Liver (tissue), 8 donors: ENCODE measurements at regions not wholly inside any gene's neighbourhood (a gene's known extent, or its start where the extent isn't known, plus 50 kb on each side); places are given as distances from the start of the nearest gene placed in this dataset.

Source experiments
- DNase-seq: peaks from one replicate; pipeline ENCODE4 v3.0.0-alpha.2; 2017; ENCODE audit warnings: low spot score
- H3K27ac ChIP-seq, 2 donors: one replicate each; pipeline ENCODE4 v1.7.0; 2013; ENCODE audit warnings: inconsistent platforms in 2 of 2, low read length in 2 of 2, control low read depth in 1 of 2, low read depth in 1 of 2, mild to moderate bottlenecking in 1 of 2
- H3K27me3 ChIP-seq, 4 donors: one replicate each; pipeline versions ENCODE4 v1.6.1 to v1.7.0; 2013; ENCODE audit warnings: low read length in 3 of 4, inconsistent platforms in 1 of 4, mild to moderate bottlenecking in 1 of 4, moderate library complexity in 1 of 4; ENCODE audit not compliant: control insufficient read depth in 4 of 4, insufficient read depth in 4 of 4
- H3K36me3 ChIP-seq, 4 donors: one replicate each; pipeline versions ENCODE4 v1.6.1 to v1.7.0; 2013; ENCODE audit warnings: low read length in 3 of 4, mild to moderate bottlenecking in 3 of 4, low read depth in 1 of 4, moderate library complexity in 1 of 4; ENCODE audit not compliant: control insufficient read depth in 4 of 4, insufficient read depth in 3 of 4
- H3K4me1 ChIP-seq, 4 donors: one replicate each; pipeline versions ENCODE4 v1.6.1 to v1.7.0; 2013; ENCODE audit warnings: low read length in 3 of 4, mild to moderate bottlenecking in 3 of 4, moderate library complexity in 1 of 4; ENCODE audit not compliant: control insufficient read depth in 4 of 4, insufficient read depth in 4 of 4
- H3K4me3 ChIP-seq, 3 donors: one replicate each; pipeline versions ENCODE4 v1.6.1 to v1.7.0; 2013; ENCODE audit warnings: low read length in 3 of 3, control low read depth in 1 of 3, low read depth in 1 of 3, mild to moderate bottlenecking in 1 of 3
- H3K9ac ChIP-seq, 2 donors: one replicate each; pipeline ENCODE4 v1.7.0; 2013; ENCODE audit warnings: low read length in 2 of 2, mild to moderate bottlenecking in 2 of 2, moderate library complexity in 2 of 2, control low read depth in 1 of 2, low read depth in 1 of 2
- H3K9me3 ChIP-seq, 4 donors: one replicate each; pipeline versions ENCODE4 v1.6.1 to v1.7.0; 2013; ENCODE audit warnings: low read length in 3 of 4; ENCODE audit not compliant: control insufficient read depth in 4 of 4
- ATF3 ChIP-seq: IDR thresholded peaks from 2 replicates; pipeline ENCODE4 v1.6.1; 2016; ENCODE audit warnings: antibody characterized with exemption
- EGR1 ChIP-seq, 2 donors: IDR thresholded peaks; 2 replicates each; pipeline ENCODE4 v1.6.1; 2016 to 2018; ENCODE audit warnings: antibody characterized with exemption in 2 of 2, low read depth in 2 of 2
- FOXA1 ChIP-seq: IDR thresholded peaks from 2 replicates; pipeline ENCODE4 v1.6.1; 2016; ENCODE audit warnings: antibody characterized with exemption
- GABPA ChIP-seq, 2 donors: IDR thresholded peaks in 1 of 2; conservative IDR thresholded peaks in 1 of 2; 2 replicates each; pipeline ENCODE4 v1.6.1; 2016; ENCODE audit warnings: antibody characterized with exemption in 2 of 2, mild to moderate bottlenecking in 1 of 2, moderate library complexity in 1 of 2
- HNF4A ChIP-seq, 2 donors: conservative IDR thresholded peaks; 2 replicates each; pipeline ENCODE4 v1.6.1; 2016; ENCODE audit warnings: antibody characterized with exemption in 2 of 2, mild to moderate bottlenecking in 2 of 2
- HNF4G ChIP-seq: IDR thresholded peaks from 2 replicates; pipeline ENCODE4 v1.6.1; 2016; ENCODE audit warnings: antibody characterized with exemption
- JUND ChIP-seq, 2 donors: IDR thresholded peaks; 2 replicates each; pipeline ENCODE4 v1.6.1; 2016; ENCODE audit warnings: antibody characterized with exemption in 2 of 2
- MAX ChIP-seq: IDR thresholded peaks from 2 replicates; pipeline ENCODE4 v1.6.1; 2016; ENCODE audit warnings: antibody characterized with exemption
- NR2F2 ChIP-seq: IDR thresholded peaks from 2 replicates; pipeline ENCODE4 v1.6.1; 2016; ENCODE audit warnings: antibody characterized with exemption
- RAD21 ChIP-seq, 2 donors: IDR thresholded peaks; 2 replicates each; pipeline ENCODE4 v1.6.1; 2016; ENCODE audit warnings: antibody characterized with exemption in 2 of 2, mild to moderate bottlenecking in 2 of 2
- REST ChIP-seq: IDR thresholded peaks from 2 replicates; pipeline ENCODE4 v1.6.1; 2016; ENCODE audit warnings: antibody characterized with exemption, mild to moderate bottlenecking
- RXRA ChIP-seq, 2 donors: IDR thresholded peaks; 2 replicates each; pipeline ENCODE4 v1.6.1; 2017 to 2018; ENCODE audit warnings: antibody characterized with exemption in 2 of 2, mild to moderate bottlenecking in 1 of 2
- SP1 ChIP-seq: IDR thresholded peaks from 2 replicates; pipeline ENCODE4 v1.6.1; 2018; ENCODE audit warnings: antibody characterized with exemption, mild to moderate bottlenecking
- TAF1 ChIP-seq: conservative IDR thresholded peaks from 2 replicates; pipeline ENCODE4 v1.6.1; 2016; ENCODE audit warnings: antibody characterized with exemption, mild to moderate bottlenecking
- YY1 ChIP-seq: IDR thresholded peaks from 2 replicates; pipeline ENCODE4 v1.6.1; 2016; ENCODE audit warnings: antibody characterized with exemption, mild to moderate bottlenecking
- ZBTB33 ChIP-seq: IDR thresholded peaks from 2 replicates; pipeline ENCODE4 v1.6.1; 2016; ENCODE audit warnings: antibody characterized with exemption
- WGBS: extraction: QIAGEN DNeasy Blood & Tissue Kit; methylation state at CpG from one replicate; pipeline ENCODE4 v1.1.7; 2013; 5-methylcytosine and 5-hydroxymethylcytosine counted together
- TF ChIP-seq, protein P1 (sequence below): fragments of 150-350 bp; IDR thresholded peaks from 2 replicates; pipeline ENCODE4 v1.5.1; 2017; ENCODE audit warnings: improper control_type of control experiment, low read depth, low read length; ENCODE audit not compliant: missing input control
- donor health status: healthy.
- donor health status: healthy.
- donor health status: healthy.
- donor health status: healthy.
- donor health status: healthy.

DNA sequence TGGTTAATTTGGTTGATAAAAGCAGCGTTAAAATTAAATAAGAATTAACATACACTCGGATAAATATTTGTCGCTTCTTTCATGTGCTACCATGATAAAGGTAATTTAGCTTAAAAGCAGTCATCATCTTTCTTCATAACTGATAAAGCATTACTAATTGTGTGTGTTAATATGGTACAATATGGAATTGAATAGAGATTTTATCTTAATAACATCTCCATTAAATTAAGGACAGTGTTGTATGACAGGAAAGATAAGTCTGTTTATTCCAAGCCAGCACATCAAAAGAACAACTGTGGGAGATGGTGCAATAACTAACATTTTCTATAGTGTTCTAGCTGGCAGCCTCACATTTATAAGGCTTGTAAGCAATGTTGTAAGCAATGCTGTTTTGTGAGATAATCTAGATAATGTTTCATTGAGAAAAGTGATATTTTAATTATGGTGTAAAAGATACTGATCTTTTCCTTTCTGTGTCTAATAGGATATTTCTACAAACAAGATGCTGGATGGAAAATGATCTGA, 64.4 kb upstream of the AFF3 start:
- no peaks in the 10 kb centered on the region for H3K36me3 ChIP-seq
- TF ChIP-seq EGR1 (IDR thresholded peaks at IDR 0.05; ENCODE audit: low read depth in 2 of 2) = no peak
- no peak for TF ChIP-seq HNF4A (conservative IDR thresholded peaks at IDR 0.05)
- TF ChIP-seq REST = no peak
- no peak for TF ChIP-seq SP1
- TF ChIP-seq, protein P1, sequence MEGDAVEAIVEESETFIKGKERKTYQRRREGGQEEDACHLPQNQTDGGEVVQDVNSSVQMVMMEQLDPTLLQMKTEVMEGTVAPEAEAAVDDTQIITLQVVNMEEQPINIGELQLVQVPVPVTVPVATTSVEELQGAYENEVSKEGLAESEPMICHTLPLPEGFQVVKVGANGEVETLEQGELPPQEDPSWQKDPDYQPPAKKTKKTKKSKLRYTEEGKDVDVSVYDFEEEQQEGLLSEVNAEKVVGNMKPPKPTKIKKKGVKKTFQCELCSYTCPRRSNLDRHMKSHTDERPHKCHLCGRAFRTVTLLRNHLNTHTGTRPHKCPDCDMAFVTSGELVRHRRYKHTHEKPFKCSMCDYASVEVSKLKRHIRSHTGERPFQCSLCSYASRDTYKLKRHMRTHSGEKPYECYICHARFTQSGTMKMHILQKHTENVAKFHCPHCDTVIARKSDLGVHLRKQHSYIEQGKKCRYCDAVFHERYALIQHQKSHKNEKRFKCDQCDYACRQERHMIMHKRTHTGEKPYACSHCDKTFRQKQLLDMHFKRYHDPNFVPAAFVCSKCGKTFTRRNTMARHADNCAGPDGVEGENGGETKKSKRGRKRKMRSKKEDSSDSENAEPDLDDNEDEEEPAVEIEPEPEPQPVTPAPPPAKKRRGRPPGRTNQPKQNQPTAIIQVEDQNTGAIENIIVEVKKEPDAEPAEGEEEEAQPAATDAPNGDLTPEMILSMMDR = no peak
- TF ChIP-seq FOXA1 = no peak
- TF ChIP-seq ATF3 = no peak
- TF ChIP-seq GABPA (IDR thresholded peaks at IDR 0.05 in 1 of 2, conservative IDR thresholded peaks at IDR 0.05 in 1 of 2) = no peak
- no peak for TF ChIP-seq YY1
- TF ChIP-seq JUND (IDR thresholded peaks at IDR 0.05) = no peak
- TF ChIP-seq RXRA (IDR thresholded peaks at IDR 0.05) = no peak
- no peak for TF ChIP-seq MAX
- 95% methylated on average over 3 of the region's 3 CpGs for WGBS

DNA sequence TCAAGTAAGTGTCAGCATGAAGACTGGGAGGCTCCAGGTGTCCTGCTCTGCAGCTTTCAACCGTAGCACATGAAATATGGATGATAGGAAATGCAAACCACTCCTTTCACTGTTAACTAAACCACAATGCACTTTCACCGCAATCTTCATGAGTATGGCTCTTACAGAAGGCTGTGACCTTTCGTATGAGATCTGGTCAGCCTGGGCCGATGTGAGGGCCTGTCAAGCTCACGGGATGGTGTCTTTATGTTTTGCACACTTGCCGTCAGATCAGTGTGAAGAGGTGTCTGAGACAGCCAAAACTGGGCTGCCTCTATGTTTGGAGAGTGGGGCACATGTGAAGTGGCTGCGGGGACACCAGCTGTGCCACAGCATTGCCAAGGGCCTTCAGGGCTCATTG, 62.8 kb upstream of the AFF3 start:
- H3K27ac ChIP-seq = no peak overlapping the region
- H3K27me3 ChIP-seq = no peaks in the 10 kb centered on the region
- H3K9me3 ChIP-seq = no peaks in the 10 kb centered on the region
- no peak overlapping the region for H3K9ac ChIP-seq
- no peak for DNase-seq
- H3K4me3 ChIP-seq = no peak overlapping the region
- WGBS = 84% methylated on average over 7 of the region's 7 CpGs
- no peaks in the 10 kb centered on the region for H3K4me1 ChIP-seq
- no peaks in the 10 kb centered on the region for H3K36me3 ChIP-seq
- TF ChIP-seq GABPA (IDR thresholded peaks at IDR 0.05 in 1 of 2, conservative IDR thresholded peaks at IDR 0.05 in 1 of 2) = no peak
- TF ChIP-seq MAX = no peak
- TF ChIP-seq ZBTB33 = no peak
- no peak for TF ChIP-seq JUND (IDR thresholded peaks at IDR 0.05)
- no peak for TF ChIP-seq HNF4A (conservative IDR thresholded peaks at IDR 0.05)
- TF ChIP-seq YY1 = no peak
- TF ChIP-seq HNF4G = no peak
- no peak for TF ChIP-seq REST
- TF ChIP-seq ATF3 = no peak
- no peak for TF ChIP-seq EGR1 (IDR thresholded peaks at IDR 0.05; ENCODE audit: low read depth in 2 of 2)
- TF ChIP-seq NR2F2 = no peak
- no peak for TF ChIP-seq TAF1
- no peak for TF ChIP-seq RXRA (IDR thresholded peaks at IDR 0.05)
- no peak for TF ChIP-seq SP1
- TF ChIP-seq RAD21 (IDR thresholded peaks at IDR 0.05) = no peak
- TF ChIP-seq FOXA1 = no peak

More for the DNA sequence above, 64.4 kb upstream of the AFF3 start:
- DNase-seq = no peak
- H3K4me1 ChIP-seq = no peaks in the 10 kb centered on the region
- H3K9ac ChIP-seq = no peak overlapping the region
- H3K27me3 ChIP-seq = no peaks in the 10 kb centered on the region
- H3K4me3 ChIP-seq = no peak overlapping the region
- no peak overlapping the region for H3K27ac ChIP-seq
- no peaks in the 10 kb centered on the region for H3K9me3 ChIP-seq
